ENCODE measurements at regions not wholly inside any gene's neighbourhood (a gene's known extent, or its start where the extent isn't known, plus 50 kb on each side); places are given as distances from the start of the nearest gene placed in this dataset.

- Histone ChIP-seq H3K79me2 (ENCODE audit: control insufficient read depth, insufficient read depth, low read length) (no peaks in the 10 kb centered on the region), H3K4me3 (no peak overlapping the region), H3K4me2 (ENCODE audit: insufficient read depth, low read length) (no peak overlapping the region), H3K9me3 (replicated peaks; ENCODE audit: control insufficient read depth, insufficient read depth, low read depth, low read length) (no peaks in the 10 kb centered on the region), H4K20me1 (replicated peaks; ENCODE audit: control insufficient read depth, insufficient read depth, low read length) (no peaks in the 10 kb centered on the region), H2AFZ (ENCODE audit: low read depth, low read length) (no peak overlapping the region), H3K9me1 (ENCODE audit: control insufficient read depth, insufficient read depth, low read length) (no peaks in the 10 kb centered on the region), H3K4me1 (replicated peaks in 1 of 2; ENCODE audit: control insufficient read depth in 2 of 2, insufficient read depth in 2 of 2, low read length in 2 of 2) (no peaks in the 10 kb centered on the region), H3K9ac (ENCODE audit: insufficient read depth in 1 of 2, low read depth in 2 of 2, low read length in 2 of 2) (no peak overlapping the region), H3K27ac (ENCODE audit: extremely low read depth, low read depth, low read length) (no peak overlapping the region; the same call in 2 of the 3 replicates), H3K27me3 (ENCODE audit: control insufficient read depth in 2 of 2, insufficient read depth in 2 of 2, low read length in 2 of 2) (no peaks in the 10 kb centered on the region), H3K36me3 (ENCODE audit: control insufficient read depth, insufficient read depth, low read length) (no peaks in the 10 kb centered on the region)
- BruUV-seq (replicated peaks) = no TSS peak
- TF ChIP-seq TFE3 (CRISPR knock-in tag; IDR thresholded peaks at IDR 0.05) = no peak
- no peak for TF ChIP-seq ZNF224 (CRISPR knock-in tag; IDR thresholded peaks at IDR 0.05)
- TF ChIP-seq ZNF134 (CRISPR knock-in tag; conservative IDR thresholded peaks at IDR 0.05) = no peak
- DNase-seq (ENCODE audit: extremely low read depth in 1 of 4, low spot score in 3 of 4) (no peak), FAIRE-seq (no peak), ATAC-seq (no peak)
- intact Hi-C loops (cut with micrococcal nuclease) (no loop called here), in situ Hi-C loops (cut with MboI) (no loop called here)
- ChIA-PET POLR2A (no interaction called here), CTCF (ENCODE audit: low intra/inter-chr PET ratio) (no interaction called here)
- WGBS (ENCODE audit: insufficient coverage, low coverage, missing lambda C conversion rate) = 0% methylated on average over 1 of the region's 1 CpG
Measured at GRCh38 chr11:98701541-98701940, 319.2 kb upstream of the CNTN5 start.

- no peaks in the 10 kb centered on the region for H3K27me3 ChIP-seq (ENCODE audit: control insufficient read depth in 2 of 2, insufficient read depth in 2 of 2, low read length in 2 of 2)
- ATAC-seq = no peak
- BruUV-seq (replicated peaks) = no TSS peak
- in situ Hi-C loops (cut with MboI) (no loop called here), intact Hi-C loops (cut with micrococcal nuclease) (no loop called here)
- FAIRE-seq = no peak
- no peak overlapping the region for H3K4me2 ChIP-seq (ENCODE audit: insufficient read depth, low read length)
- POLR2A ChIA-PET = no interaction called here
- WGBS (ENCODE audit: insufficient coverage, low coverage, missing lambda C conversion rate) = 10% methylated on average over 4 of the region's 4 CpGs
- H3K27ac ChIP-seq (ENCODE audit: extremely low read depth, low read depth, low read length) = peak overlapping the region; percentile 2; the same call in 1 of the 3 replicates
- CTCF ChIA-PET (ENCODE audit: low intra/inter-chr PET ratio) = no interaction called here
- H3K79me2 ChIP-seq (ENCODE audit: control insufficient read depth, insufficient read depth, low read length) = no peaks in the 10 kb centered on the region
- H3K36me3 ChIP-seq (ENCODE audit: control insufficient read depth, insufficient read depth, low read length) = no peaks in the 10 kb centered on the region
- no peak overlapping the region for H3K9ac ChIP-seq (ENCODE audit: insufficient read depth in 1 of 2, low read depth in 2 of 2, low read length in 2 of 2)
- no peak for DNase-seq (ENCODE audit: extremely low read depth in 1 of 4, low spot score in 3 of 4)
- no peaks in the 10 kb centered on the region for H3K9me3 ChIP-seq (replicated peaks; ENCODE audit: control insufficient read depth, insufficient read depth, low read depth, low read length)
- H3K4me1 ChIP-seq (replicated peaks in 1 of 2; ENCODE audit: control insufficient read depth in 2 of 2, insufficient read depth in 2 of 2, low read length in 2 of 2) = no peaks in the 10 kb centered on the region
- H2AFZ ChIP-seq (ENCODE audit: low read depth, low read length) = no peak overlapping the region
- H3K4me3 ChIP-seq = no peak overlapping the region
- H4K20me1 ChIP-seq (replicated peaks; ENCODE audit: control insufficient read depth, insufficient read depth, low read length) = no peaks in the 10 kb centered on the region
- H3K9me1 ChIP-seq (ENCODE audit: control insufficient read depth, insufficient read depth, low read length) = no peaks in the 10 kb centered on the region
- TF ChIP-seq ZNF318 (IDR thresholded peaks at IDR 0.05; ENCODE audit: borderline replicate concordance in 1 of 2, low read depth in 1 of 2) = no peak
Measured at GRCh38 chr11:98703779-98704556, 316.8 kb upstream of the CNTN5 start.

Measured in K562 (cell line).